Bronchial epithelial cell (primary cell): ENCODE measurements at regions not wholly inside any gene's neighbourhood (a gene's known extent, or its start where the extent isn't known, plus 50 kb on each side); places are given as distances from the start of the nearest gene placed in this dataset.

Source experiments
- DNase-seq: peaks from one replicate; pipeline ENCODE4 v3.0.0-alpha.2; 2010; ENCODE audit warnings: low read depth
- FAIRE-seq: peaks from 2 replicates; lab custom pipeline; 2011; peaks lifted over from hg19 to GRCh38; lab: Jason Lieb, UNC
- H3K27me3 ChIP-seq: 2 replicates; pipeline ENCODE4 v1.5.1; 2011; ENCODE audit warnings: low read length; ENCODE audit not compliant: control insufficient read depth, insufficient read depth
- H3K36me3 ChIP-seq: 2 replicates; pipeline ENCODE4 v1.5.1; 2011; ENCODE audit warnings: low read length; ENCODE audit not compliant: control insufficient read depth, insufficient read depth
- H3K4me3 ChIP-seq: 2 replicates; pipeline ENCODE4 v1.5.1; 2011; ENCODE audit warnings: mild to moderate bottlenecking, low read depth, low read length, control low read depth
- TF ChIP-seq, protein P1 (sequence below): IDR thresholded peaks from 2 replicates; pipeline ENCODE4 v1.5.1; 2011; ENCODE audit warnings: mild to moderate bottlenecking, moderate library complexity, low read length, control low read depth, inconsistent platforms; ENCODE audit not compliant: insufficient read depth, severe bottlenecking

DNA sequence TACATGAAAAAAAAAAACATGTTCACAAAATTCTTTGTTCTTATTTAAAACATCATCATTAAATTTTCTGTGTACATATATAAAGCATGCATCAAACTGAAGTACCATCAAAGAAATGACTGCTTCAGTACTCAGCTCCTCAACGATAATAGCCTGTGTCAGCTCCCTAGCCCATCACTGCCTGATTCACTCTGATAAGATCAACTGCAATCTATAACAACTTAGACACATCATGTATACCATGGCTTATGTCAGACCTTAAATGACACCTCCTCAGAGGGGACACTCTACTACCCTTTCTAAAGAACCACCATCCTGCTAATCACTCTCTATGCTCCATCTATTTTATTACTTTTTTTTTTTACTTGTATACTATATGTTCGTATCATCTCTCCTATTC lies 200.5 kb upstream of the TLE4 start:
- DNase-seq (no peak), FAIRE-seq (no peak)
- no peak overlapping the region for H3K4me3 ChIP-seq
- H3K27me3 ChIP-seq: no peaks in the 10 kb centered on the region
- TF ChIP-seq, protein P1, sequence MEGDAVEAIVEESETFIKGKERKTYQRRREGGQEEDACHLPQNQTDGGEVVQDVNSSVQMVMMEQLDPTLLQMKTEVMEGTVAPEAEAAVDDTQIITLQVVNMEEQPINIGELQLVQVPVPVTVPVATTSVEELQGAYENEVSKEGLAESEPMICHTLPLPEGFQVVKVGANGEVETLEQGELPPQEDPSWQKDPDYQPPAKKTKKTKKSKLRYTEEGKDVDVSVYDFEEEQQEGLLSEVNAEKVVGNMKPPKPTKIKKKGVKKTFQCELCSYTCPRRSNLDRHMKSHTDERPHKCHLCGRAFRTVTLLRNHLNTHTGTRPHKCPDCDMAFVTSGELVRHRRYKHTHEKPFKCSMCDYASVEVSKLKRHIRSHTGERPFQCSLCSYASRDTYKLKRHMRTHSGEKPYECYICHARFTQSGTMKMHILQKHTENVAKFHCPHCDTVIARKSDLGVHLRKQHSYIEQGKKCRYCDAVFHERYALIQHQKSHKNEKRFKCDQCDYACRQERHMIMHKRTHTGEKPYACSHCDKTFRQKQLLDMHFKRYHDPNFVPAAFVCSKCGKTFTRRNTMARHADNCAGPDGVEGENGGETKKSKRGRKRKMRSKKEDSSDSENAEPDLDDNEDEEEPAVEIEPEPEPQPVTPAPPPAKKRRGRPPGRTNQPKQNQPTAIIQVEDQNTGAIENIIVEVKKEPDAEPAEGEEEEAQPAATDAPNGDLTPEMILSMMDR: no peak
- no peaks in the 10 kb centered on the region for H3K36me3 ChIP-seq

DNA sequence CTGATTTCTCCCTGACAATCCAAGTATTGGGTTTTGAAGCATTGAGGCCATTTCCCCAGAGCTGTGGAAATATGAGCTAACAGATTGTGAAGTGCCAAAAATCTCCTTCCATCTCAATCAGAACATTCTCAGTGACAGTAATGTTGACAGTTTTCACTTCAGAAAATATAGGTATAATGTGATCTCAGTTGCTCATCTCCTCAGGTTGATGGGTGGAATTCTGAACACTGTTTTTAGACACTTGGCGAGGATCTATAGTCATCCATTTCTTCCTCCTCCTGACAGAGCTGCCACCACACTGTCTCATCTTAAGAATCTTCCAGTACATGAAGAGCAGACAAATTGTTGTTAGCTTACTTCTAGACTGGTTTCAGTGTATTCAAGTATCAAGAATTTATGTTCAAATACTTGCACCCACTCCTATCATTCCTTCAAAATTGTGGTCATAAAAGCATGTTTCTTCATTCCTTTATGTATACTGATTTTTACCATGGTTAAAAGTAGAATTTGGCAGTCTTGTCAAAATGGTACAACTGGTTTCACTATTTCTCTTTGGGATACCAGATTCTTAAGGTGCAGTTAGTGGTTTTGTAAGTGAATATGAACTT lies 199.7 kb upstream of the TLE4 start:
- TF ChIP-seq, protein P1: no peak
- peak; percentile 23 for FAIRE-seq
- no peaks in the 10 kb centered on the region for H3K36me3 ChIP-seq
- no peak for DNase-seq
- no peak overlapping the region for H3K4me3 ChIP-seq
- H3K27me3 ChIP-seq: no peaks in the 10 kb centered on the region

DNA sequence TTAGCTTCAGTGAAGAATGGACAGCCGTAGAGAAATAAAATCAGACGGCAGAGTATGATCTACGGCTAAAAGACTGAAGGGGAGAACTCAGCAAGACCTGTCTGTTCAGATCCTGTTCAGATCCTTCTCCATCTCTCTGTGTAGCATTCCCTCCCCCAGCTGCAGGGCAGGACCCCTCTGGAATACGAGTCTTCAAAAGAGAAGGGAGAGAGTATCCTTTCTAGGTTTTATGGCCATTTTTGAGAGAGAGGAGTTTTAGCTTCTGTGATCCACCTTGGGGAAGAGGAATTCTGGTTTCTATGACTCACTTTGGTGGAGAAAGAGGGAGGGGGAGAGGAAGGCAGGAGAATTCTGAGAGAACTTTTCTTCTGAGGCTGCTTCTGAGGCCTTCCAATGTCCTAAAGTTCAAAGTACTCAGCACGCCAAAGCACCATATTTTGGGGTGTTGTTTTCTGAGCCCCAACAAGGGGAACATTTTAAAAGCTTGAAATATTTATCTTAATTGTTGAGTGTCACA lies 194.4 kb upstream of the TLE4 start:
- FAIRE-seq: no peak
- Histone ChIP-seq H3K27me3 (no peaks in the 10 kb centered on the region), H3K4me3 (no peak overlapping the region), H3K36me3 (no peaks in the 10 kb centered on the region)
- TF ChIP-seq, protein P1: no peak
- peak; percentile 23 for DNase-seq

DNA sequence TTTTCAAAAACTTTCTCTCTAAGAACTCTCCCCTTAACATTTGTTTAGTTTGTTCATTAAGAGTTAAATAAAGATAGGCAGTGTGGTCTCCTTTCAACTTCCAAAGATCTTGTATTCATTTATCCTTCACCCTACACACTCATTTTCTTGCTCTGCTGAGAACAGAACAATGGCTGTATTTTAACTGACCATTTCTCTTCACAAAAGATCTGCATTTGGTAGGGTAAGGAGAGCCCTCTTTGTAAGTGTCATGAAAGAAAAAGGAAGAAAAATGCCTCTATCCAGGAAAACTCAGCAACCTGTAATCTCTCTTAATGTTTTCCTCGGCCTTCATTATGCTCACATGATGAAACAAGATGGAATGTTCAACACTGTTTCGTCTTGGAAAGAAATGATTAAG lies 193.7 kb upstream of the TLE4 start:
- Histone ChIP-seq H3K4me3 (no peak overlapping the region), H3K27me3 (no peaks in the 10 kb centered on the region), H3K36me3 (no peaks in the 10 kb centered on the region)
- no peak for DNase-seq
- TF ChIP-seq, protein P1: no peak
- FAIRE-seq: no peak

DNA sequence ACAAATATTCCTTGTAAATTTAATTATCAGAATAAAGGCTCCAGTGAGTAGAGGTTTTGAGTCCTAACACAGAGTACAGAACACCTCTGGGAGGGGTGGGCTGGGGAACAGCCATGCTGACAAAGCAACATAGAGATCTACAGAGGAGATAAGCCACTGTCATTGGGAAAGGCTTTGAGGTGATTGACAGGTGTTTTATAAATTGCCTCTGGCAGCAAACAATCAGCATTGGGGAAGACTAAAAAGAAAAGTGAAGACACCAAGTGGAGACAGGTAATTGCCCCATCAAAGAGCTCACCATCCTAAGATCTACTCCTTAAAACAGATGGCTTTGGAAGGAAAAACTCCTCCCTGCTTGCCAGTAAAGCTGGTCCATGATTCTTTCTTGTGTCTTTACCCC lies 189.7 kb upstream of the TLE4 start:
- Histone ChIP-seq H3K4me3 (no peak overlapping the region), H3K27me3 (no peaks in the 10 kb centered on the region), H3K36me3 (no peaks in the 10 kb centered on the region)
- no peak for FAIRE-seq
- no peak for DNase-seq
- TF ChIP-seq, protein P1: no peak

DNA sequence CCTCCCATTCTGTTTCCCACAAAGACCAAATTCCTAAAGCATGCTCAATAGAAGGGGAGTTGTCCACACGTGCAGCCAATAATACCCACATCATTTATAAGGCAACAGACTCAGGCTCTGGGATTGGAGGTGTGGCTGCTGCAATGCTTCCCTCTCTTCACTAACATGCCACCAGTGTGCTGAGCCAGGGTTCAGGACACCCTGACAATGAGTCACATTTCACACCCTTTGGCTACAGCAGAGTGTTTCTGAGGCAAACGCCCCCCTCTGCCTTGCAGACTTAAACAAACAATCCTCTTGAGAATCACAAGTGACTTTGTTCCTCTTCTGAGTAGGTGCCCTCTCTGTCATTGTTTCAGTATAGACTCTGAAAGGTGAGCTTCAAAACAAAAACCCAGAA lies 189.3 kb upstream of the TLE4 start:
- TF ChIP-seq, protein P1: no peak
- no peak overlapping the region for H3K4me3 ChIP-seq
- H3K36me3 ChIP-seq: no peaks in the 10 kb centered on the region
- DNase-seq (peak; percentile 56), FAIRE-seq (peak; percentile 72)
- H3K27me3 ChIP-seq: no peaks in the 10 kb centered on the region
